Neural progenitor cell (in vitro differentiated cells): ENCODE measurements at regions not wholly inside any gene's neighbourhood (a gene's known extent, or its start where the extent isn't known, plus 50 kb on each side); places are given as distances from the start of the nearest gene placed in this dataset.
A peak's percentile ranks its signal among the peaks of the same experiment; 100 is the strongest.

Experiments
- DNase-seq: peaks from one replicate; pipeline ENCODE4 v3.0.0-alpha.2; 2016; ENCODE audit warnings: low spot score
- H2AFZ ChIP-seq: fragments of 200-600 bp; sonication (generic); replicated peaks from 2 replicates; pipeline ENCODE4 v1.6.1; 2016; ENCODE audit warnings: antibody characterized with exemption
- H3F3A ChIP-seq: fragments of 200-600 bp; sonication (generic); 2 replicates; pipeline ENCODE4 v1.6.1; 2016; ENCODE audit warnings: antibody characterized with exemption, low read depth
- H3K27ac ChIP-seq: fragments of 200-600 bp; sonication (generic); 2 replicates; pipeline ENCODE4 v1.5.1; 2016; ENCODE audit warnings: mild to moderate bottlenecking
- H3K27me3 ChIP-seq: fragments of 200-600 bp; sonication (generic); 2 replicates; pipeline ENCODE4 v1.6.1; 2016; ENCODE audit warnings: mild to moderate bottlenecking, moderate library complexity
- H3K36me3 ChIP-seq: fragments of 200-600 bp; sonication (generic); 2 replicates; pipeline ENCODE4 v1.5.1; 2016
- H3K4me1 ChIP-seq: fragments of 200-600 bp; sonication (generic); 2 replicates; pipeline ENCODE4 v1.6.1; 2016; ENCODE audit warnings: mixed run types
- H3K4me2 ChIP-seq: fragments of 200-600 bp; sonication (generic); 2 replicates; pipeline ENCODE4 v1.6.1; 2016
- H3K4me3 ChIP-seq: fragments of 200-600 bp; sonication (generic); 2 replicates; pipeline ENCODE4 v1.5.1; 2016
- H3K79me2 ChIP-seq: fragments of 200-600 bp; sonication (generic); 2 replicates; pipeline ENCODE4 v1.6.1; 2016; ENCODE audit warnings: low read depth
- H3K9ac ChIP-seq: fragments of 200-600 bp; sonication (generic); 2 replicates; pipeline ENCODE4 v1.6.1; 2016
- H3K9me3 ChIP-seq: fragments of 200-600 bp; sonication (generic); 2 replicates; pipeline ENCODE4 v1.5.1; 2016; ENCODE audit warnings: low read depth
- H4K20me1 ChIP-seq: fragments of 200-600 bp; sonication (generic); 2 replicates; pipeline ENCODE4 v1.6.1; 2016; ENCODE audit warnings: low read depth
- H3K27ac Mint-ChIP-seq: 3 replicates; pipeline ENCODE4 v1.8.0; 2021; ENCODE audit warnings: mixed read lengths
- H3K27me3 Mint-ChIP-seq: 2 replicates; pipeline ENCODE4 v1.8.0; 2022; ENCODE audit warnings: low read depth, mild to moderate bottlenecking, inconsistent platforms, moderate library complexity, mixed read lengths; ENCODE audit not compliant: insufficient read depth
- H3K36me3 Mint-ChIP-seq: 3 replicates; pipeline ENCODE4 v1.8.0; 2021; ENCODE audit warnings: mixed read lengths
- H3K4me1 Mint-ChIP-seq: 3 replicates; pipeline ENCODE4 v1.8.0; 2021; ENCODE audit warnings: mixed read lengths
- H3K4me3 Mint-ChIP-seq: 3 replicates; pipeline ENCODE4 v1.8.0; 2021; ENCODE audit warnings: mild to moderate bottlenecking, moderate library complexity, mixed read lengths
- H3K9me3 Mint-ChIP-seq: 3 replicates; pipeline ENCODE4 v1.8.0; 2020; ENCODE audit warnings: mixed read lengths
- EZH2 ChIP-seq: fragments of 200-600 bp; sonication (generic); IDR thresholded peaks from 2 replicates; pipeline ENCODE4 v1.6.1; 2017; ENCODE audit warnings: antibody characterized with exemption, mild to moderate bottlenecking, moderate library complexity
- EZH2phosphoT487 ChIP-seq: fragments of 200-600 bp; sonication (generic); IDR thresholded peaks from 2 replicates; pipeline ENCODE4 v1.6.1; 2017; ENCODE audit warnings: antibody characterized with exemption
- TF ChIP-seq, protein P1 (sequence below): fragments of 200-600 bp; sonication (generic); IDR thresholded peaks from 2 replicates; pipeline ENCODE4 v1.5.1; 2017; ENCODE audit warnings: antibody characterized with exemption, mild to moderate bottlenecking

DNA sequence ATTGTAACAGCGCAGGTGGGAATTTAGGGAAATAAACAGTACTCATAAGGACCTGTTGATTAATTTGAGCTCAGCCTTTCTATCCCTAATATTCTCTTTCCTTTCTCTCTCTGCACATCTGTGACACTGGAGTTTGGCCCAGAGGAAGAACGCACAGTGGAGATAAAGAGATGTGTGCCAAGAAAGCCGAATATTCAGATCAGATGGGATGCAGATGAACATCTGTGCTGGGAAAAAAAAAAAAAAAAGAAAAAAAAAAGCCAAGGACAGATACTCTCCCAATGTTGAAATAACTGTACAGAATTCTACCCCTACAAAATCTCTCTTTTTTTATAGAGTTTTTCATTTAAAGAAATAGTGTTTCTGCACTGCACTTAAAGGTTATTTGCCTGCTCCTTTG is 485.4 kb downstream of the KCNJ2 start:
- no peak for DNase-seq
- no peaks in the 10 kb centered on the region for H3K9me3 ChIP-seq
- no peaks in the 10 kb centered on the region for H3K27me3 Mint-ChIP-seq
- TF ChIP-seq EZH2 (no peak), EZH2phosphoT487 (no peak)
- TF ChIP-seq, protein P1, sequence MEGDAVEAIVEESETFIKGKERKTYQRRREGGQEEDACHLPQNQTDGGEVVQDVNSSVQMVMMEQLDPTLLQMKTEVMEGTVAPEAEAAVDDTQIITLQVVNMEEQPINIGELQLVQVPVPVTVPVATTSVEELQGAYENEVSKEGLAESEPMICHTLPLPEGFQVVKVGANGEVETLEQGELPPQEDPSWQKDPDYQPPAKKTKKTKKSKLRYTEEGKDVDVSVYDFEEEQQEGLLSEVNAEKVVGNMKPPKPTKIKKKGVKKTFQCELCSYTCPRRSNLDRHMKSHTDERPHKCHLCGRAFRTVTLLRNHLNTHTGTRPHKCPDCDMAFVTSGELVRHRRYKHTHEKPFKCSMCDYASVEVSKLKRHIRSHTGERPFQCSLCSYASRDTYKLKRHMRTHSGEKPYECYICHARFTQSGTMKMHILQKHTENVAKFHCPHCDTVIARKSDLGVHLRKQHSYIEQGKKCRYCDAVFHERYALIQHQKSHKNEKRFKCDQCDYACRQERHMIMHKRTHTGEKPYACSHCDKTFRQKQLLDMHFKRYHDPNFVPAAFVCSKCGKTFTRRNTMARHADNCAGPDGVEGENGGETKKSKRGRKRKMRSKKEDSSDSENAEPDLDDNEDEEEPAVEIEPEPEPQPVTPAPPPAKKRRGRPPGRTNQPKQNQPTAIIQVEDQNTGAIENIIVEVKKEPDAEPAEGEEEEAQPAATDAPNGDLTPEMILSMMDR: no peak
- H3K79me2 ChIP-seq: no peaks in the 10 kb centered on the region
- H2AFZ ChIP-seq: no peak overlapping the region
- H3K36me3 Mint-ChIP-seq: no peaks in the 10 kb centered on the region
- H3K4me2 ChIP-seq: no peak overlapping the region
- H3K4me1 Mint-ChIP-seq: peaks cover 49% of the 10 kb centered on the region
- no peaks in the 10 kb centered on the region for H4K20me1 ChIP-seq
- H3K9me3 Mint-ChIP-seq: no peaks in the 10 kb centered on the region
- H3K36me3 ChIP-seq: no peaks in the 10 kb centered on the region
- no peak overlapping the region for H3K9ac ChIP-seq
- H3F3A ChIP-seq: no peaks in the 10 kb centered on the region
- peak overlapping the region; percentile 57 for H3K27ac Mint-ChIP-seq
- H3K27ac ChIP-seq: no peak overlapping the region
- H3K4me3 ChIP-seq: no peak overlapping the region
- H3K4me1 ChIP-seq: no peaks in the 10 kb centered on the region
- no peak overlapping the region for H3K4me3 Mint-ChIP-seq
- no peaks in the 10 kb centered on the region for H3K27me3 ChIP-seq

DNA sequence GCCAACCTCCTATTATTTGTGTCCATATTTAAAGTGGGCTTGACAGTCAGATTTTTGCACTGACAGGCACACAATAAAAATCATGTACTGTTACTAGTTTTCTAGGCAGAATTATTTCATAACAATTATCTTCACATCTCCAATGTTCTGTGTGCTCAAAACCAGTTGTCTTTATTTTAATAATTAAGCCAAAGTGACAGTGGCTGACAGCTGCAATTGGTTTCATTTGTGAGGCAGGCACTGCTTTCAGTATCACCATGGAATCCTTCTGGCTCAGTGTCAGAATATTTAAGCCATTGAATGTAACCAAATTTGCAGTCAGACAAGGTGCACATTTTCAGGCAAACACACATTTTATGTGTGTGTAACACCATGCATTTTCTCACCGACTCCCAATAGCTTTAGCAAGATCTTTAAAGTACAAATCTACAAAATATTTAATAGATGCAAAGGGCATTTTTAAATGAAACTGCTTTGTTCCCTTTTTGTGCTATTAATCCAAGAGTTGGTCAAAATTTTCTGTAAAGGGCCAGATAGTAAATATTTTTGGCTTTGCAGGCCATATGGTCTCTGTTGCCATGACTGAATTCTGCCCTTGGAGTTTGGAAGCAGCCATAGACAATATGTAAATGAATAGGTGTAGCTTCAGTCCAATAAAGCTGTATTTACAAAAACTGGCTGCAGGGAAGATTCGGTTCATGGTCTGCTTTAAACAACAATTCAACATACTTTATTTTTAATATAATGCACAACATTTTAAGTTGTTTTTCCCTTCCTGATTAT is 486.0 kb downstream of the KCNJ2 start:
- H4K20me1 ChIP-seq: no peaks in the 10 kb centered on the region
- H3K27ac ChIP-seq: no peak overlapping the region
- no peaks in the 10 kb centered on the region for H3K9me3 ChIP-seq
- no peak for DNase-seq
- H3K4me3 Mint-ChIP-seq: no peak overlapping the region
- H3K9ac ChIP-seq: no peak overlapping the region
- H3K4me1 ChIP-seq: no peaks in the 10 kb centered on the region
- H3K9me3 Mint-ChIP-seq: no peaks in the 10 kb centered on the region
- no peak overlapping the region for H3K4me3 ChIP-seq
- no peaks in the 10 kb centered on the region for H3K79me2 ChIP-seq
- H3K36me3 Mint-ChIP-seq: no peaks in the 10 kb centered on the region
- H3K4me2 ChIP-seq: no peak overlapping the region
- H3K36me3 ChIP-seq: no peaks in the 10 kb centered on the region
- H3F3A ChIP-seq: no peaks in the 10 kb centered on the region
- H3K27me3 ChIP-seq: no peaks in the 10 kb centered on the region
- H3K4me1 Mint-ChIP-seq: peaks cover 49% of the 10 kb centered on the region
- no peak overlapping the region for H2AFZ ChIP-seq
- TF ChIP-seq EZH2phosphoT487: no peak
- TF ChIP-seq EZH2: no peak
- TF ChIP-seq, protein P1: no peak
- H3K27ac Mint-ChIP-seq: no peak overlapping the region
- H3K27me3 Mint-ChIP-seq: no peaks in the 10 kb centered on the region

DNA sequence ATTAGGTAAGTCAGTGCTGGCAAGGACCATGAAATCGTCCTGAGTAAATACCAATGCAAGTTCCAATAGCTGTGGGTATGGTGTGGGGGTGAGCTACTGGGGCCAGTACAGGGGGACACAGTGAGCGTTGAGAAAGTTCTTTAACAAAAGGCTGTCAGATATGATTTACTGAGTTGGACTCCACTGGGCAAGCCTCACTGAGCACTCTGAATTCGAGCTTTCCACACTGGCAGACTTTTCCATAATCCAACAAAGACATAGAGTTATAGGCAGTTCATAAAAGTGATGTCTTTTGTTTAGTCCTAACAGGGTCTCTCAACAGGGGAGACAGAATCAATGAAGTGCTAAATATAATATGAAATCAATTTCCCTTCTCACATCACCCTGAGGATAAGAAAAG is 489.0 kb downstream of the KCNJ2 start:
- Mint-ChIP-seq H3K4me3 (no peak overlapping the region), H3K27ac (peak overlapping the region; percentile 70), H3K9me3 (no peaks in the 10 kb centered on the region), H3K27me3 (no peaks in the 10 kb centered on the region), H3K36me3 (no peaks in the 10 kb centered on the region), H3K4me1 (peaks cover 56% of the 10 kb centered on the region)
- Histone ChIP-seq H3K4me2 (no peak overlapping the region), H3K27me3 (no peaks in the 10 kb centered on the region), H3K9me3 (no peaks in the 10 kb centered on the region), H3K79me2 (no peaks in the 10 kb centered on the region), H3K36me3 (no peaks in the 10 kb centered on the region), H3K4me1 (no peaks in the 10 kb centered on the region), H3F3A (no peaks in the 10 kb centered on the region), H3K9ac (no peak overlapping the region), H2AFZ (no peak overlapping the region), H3K27ac (no peak overlapping the region), H4K20me1 (no peaks in the 10 kb centered on the region), H3K4me3 (no peak overlapping the region)
- DNase-seq: no peak
- TF ChIP-seq, protein P1: no peak
- TF ChIP-seq EZH2phosphoT487 (no peak), EZH2 (no peak)
